ENCODE measurements at regions not wholly inside any gene's neighbourhood (a gene's known extent, or its start where the extent isn't known, plus 50 kb on each side); places are given as distances from the start of the nearest gene placed in this dataset.
"Not testable (repeated sequence)": the region's sequence is repeated elsewhere in the genome, so short reads cannot be mapped to it uniquely, and the experiment has no call there.

DNA sequence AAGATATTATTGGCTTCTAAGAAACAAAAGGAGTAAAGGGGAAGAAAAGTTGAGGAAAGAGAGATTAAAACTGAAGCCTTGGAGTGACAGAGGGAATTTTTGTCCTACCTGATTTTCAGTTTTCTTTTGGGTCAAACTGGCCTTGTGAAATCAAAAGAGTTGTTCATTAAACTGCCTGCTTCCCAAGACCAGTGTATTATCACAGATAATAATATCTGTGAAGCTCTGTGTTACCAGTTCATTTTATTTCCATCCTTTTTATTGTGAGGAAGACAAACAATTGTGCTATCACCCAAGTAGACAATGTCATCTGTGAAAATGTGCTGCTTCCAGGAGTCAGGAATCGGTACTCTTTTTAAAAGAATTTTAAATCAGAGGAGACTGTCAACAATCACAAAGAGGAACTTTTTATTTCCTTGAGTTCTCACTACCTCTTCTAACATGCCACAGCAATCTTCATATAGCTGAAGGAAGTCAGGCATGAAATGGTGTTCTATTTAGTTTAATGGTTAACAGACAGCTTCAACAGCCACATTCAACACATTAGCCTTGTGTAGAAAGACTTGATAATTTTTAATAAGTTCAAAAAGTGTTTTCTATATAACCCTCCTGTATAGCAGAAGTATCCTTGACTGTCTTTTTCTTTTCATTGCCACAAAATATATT, 554.8 kb downstream of the PIK3C3 start:
- intact Hi-C loops (cut with DNase I) = no loop called here
- no peak for DNase-seq (ENCODE audit: low spot score)

- intact Hi-C loops (cut with DNase I) = no loop called here
- DNase-seq (ENCODE audit: low spot score) = no peak
Observed at GRCh38 chr18:42510540-42510939, 555.5 kb downstream of the PIK3C3 start.

- no peak for DNase-seq (ENCODE audit: low spot score)
- intact Hi-C loops (cut with DNase I) = no loop called here
Observed at GRCh38 chr18:42513441-42513840, 558.4 kb downstream of the PIK3C3 start.

- no peak for DNase-seq (ENCODE audit: low spot score)
- intact Hi-C loops (cut with DNase I) = no loop called here
Observed at GRCh38 chr18:42514512-42514911, 559.5 kb downstream of the PIK3C3 start.

GRCh38 chr18:42517896-42518295, 562.9 kb downstream of the PIK3C3 start:
- intact Hi-C loops (cut with DNase I) = no loop called here
- DNase-seq (ENCODE audit: low spot score) = no peak

- DNase-seq (ENCODE audit: low spot score); intact Hi-C loops (cut with DNase I): not testable (repeated sequence)
Observed at GRCh38 chr18:42518331-42518730, 563.3 kb downstream of the PIK3C3 start.

DNA sequence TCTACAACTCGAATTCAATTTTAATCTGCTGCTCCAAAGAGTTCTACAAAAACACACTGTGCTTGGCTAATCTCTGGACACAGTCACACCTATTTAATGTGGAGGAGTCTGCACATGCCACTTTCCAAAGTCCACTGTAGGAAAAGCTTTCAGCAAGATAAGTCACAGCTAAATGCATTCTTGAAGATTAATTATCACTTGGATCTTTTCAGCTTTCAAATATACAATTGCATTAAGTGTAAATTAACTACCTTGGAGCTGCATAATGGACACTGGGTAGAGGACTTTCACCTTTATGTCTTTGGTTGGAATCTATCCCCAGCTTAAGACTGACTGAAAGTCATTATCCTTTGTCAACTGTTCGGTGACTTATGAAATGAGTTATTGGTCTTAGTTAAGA, 565.1 kb downstream of the PIK3C3 start:
- intact Hi-C loops (cut with DNase I) = no loop called here
- no peak for DNase-seq (ENCODE audit: low spot score)

DNA sequence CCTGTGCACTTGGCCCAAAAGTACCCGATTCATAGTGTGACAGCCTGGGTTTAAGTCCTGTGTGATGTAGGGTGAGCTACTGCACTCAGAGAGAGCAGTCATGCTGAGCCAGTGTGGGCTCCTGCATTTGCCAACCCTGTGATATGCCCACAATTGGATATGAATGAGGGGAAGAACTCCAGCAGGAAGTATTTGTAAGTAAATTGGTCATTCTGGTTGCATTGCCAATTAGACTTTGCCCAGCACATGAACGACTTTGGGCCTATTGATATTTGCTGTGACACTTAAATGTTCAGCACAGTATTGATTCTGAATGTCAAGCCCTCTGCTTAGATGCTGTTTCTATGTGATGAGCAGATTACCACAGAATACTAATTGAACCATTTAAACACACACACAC, 570.9 kb downstream of the PIK3C3 start:
- DNase-seq (ENCODE audit: low spot score) = no peak
- intact Hi-C loops (cut with DNase I) = no loop called here

DNA sequence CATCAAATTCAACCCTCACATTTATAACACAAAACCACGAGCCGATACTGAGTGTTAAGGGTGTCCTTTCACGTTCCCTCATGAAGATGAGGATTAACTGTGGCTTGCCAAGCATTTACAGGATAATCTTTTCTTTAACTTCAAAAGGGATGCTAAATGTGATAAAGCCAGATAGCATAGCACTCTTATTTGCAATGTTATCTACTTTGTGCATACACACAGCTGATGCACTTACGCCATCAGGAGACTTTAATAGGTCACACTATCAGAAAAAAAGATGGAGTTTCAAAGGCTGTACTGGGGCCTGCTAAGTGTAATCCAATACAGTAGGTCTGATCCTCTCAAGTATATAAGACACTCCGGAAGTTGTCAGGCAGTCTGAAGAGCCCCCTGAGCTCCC, 572.7 kb downstream of the PIK3C3 start:
- DNase-seq (ENCODE audit: low spot score) = no peak
- intact Hi-C loops (cut with DNase I) = no loop called here

DNA sequence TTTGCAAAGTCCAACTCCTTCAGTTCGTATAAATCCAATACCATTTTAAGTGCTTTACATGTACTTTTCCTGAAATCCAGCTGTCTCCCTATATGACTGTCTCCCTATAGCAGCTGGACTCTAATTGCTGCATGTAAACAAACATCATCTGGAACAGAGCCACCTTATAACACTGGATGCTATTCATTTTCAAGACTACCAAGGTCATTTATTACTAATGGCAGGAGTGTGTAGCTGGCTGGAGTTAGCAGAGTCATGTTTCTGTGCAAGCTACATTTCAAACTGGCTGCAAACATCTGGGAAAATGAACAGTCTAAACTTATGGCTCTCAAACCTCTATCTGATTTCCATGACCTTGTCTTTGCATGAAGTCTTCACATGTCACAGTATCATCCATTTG, 575.2 kb downstream of the PIK3C3 start:
- intact Hi-C loops (cut with DNase I) = no loop called here
- no peak for DNase-seq (ENCODE audit: low spot score)

- no peak for DNase-seq (ENCODE audit: low spot score)
- intact Hi-C loops (cut with DNase I) = no loop called here
Observed at GRCh38 chr18:42532119-42532518, 577.1 kb downstream of the PIK3C3 start.

DNA sequence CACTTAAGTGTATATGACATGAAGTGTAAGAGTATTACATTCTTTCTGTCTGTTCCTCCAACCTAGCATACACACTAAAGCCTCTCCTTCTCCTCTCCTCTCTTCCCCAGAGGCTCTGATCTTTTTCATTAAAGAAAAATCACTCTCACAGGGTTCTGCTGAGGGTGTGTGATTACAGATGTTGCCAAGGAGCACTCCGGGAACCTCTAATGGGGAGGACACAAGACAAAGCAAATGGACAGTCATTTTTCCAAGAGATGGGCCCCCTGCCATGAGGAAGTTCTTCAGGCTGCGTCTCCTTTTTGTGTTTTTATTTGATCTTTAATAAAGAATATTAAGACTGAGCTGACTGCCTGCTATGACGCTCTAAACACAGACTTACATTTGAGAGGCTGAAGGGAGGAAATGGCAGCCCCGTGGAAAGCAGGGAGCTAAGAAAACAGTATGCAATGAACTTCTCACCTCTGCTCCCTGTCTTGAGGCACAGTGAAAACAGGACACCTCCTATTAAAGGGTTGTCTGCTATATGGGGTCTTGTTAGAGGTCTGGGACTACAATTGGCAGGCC, 578.1 kb downstream of the PIK3C3 start:
- intact Hi-C loops (cut with DNase I) = no loop called here

DNA sequence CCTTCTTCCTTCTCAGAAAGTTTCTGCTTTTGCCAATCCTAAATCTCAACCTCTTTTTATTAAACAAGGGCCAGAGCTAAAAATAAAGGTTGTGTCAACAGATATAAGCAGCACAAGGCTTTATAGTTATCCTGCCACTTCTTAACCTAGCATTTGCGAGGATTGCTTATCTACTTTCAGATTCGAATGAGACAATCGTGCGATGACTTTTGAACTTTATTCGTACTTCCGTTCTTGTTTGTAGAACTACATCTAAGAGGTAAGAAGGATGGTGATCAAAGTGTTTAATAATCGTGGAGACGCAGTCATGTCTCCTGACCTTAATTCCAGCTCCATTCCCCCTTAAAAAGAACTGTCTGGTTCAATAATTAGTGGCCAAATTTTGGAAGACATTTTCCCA, 578.6 kb downstream of the PIK3C3 start:
- no peak for DNase-seq (ENCODE audit: low spot score)
- intact Hi-C loops (cut with DNase I) = no loop called here

More for the DNA sequence above, 578.1 kb downstream of the PIK3C3 start:
- no peak for DNase-seq (ENCODE audit: low spot score)

- no peak for DNase-seq (ENCODE audit: low spot score)
- intact Hi-C loops (cut with DNase I) = no loop called here
Observed at GRCh38 chr18:42534313-42534712, 579.3 kb downstream of the PIK3C3 start.

DNA sequence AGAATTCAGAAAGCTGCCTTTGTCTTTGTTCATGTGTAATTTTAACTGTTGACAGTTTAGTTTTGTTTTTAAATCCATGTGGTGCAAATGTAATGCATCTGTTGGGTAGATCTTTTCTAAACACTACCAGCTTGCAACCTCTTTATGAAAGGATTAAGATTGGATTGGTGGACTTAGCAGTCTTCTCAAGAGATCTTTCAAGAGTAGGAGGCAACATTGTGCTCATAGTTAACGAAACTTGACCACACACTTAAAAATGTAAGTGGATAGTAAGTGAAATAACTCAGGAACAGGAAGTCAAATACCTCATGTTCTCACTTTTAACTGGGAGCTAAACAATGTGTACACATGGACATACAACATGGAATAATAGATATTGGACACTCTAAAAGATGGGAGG, 579.0 kb downstream of the RIT2 start:
- DNase-seq (ENCODE audit: low spot score) = no peak
- intact Hi-C loops (cut with DNase I) = no loop called here

DNA sequence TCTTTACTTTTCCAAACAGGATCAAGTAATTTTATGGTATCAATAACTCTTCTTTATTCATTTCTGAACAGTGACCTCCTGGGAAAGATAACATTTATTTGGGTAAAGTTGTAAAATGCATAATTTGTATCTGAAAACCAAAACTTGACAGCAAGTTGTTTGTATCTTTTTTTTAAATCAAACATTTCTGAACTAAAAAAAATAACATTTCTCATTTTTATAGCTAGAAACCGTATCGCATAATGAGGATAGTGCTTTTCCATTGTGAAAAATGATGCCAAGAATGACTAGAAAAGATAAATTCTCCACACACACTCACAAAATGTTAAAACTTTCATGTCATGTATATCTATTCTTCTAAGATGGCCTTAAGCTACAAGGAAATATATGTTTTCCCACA, 578.2 kb downstream of the RIT2 start:
- DNase-seq (ENCODE audit: low spot score) = no peak
- intact Hi-C loops (cut with DNase I) = no loop called here

DNA sequence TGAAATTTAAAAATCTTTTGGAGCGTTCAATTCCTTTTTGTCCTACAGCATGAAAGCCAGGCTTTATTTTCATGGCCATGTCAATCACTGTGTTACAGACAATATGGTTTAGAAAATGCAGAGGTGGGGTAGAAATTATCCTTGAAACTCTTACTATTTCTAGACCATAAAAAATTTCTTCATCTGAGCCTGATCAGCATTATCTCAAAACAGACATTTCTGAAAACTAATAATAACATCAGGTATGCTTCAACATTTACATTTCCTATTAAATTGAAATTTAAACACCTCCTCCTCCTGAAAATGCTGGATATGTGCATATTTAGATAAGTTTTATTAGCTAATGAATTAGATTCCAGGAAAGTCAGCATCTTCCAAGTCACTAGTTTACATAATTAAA, 570.6 kb downstream of the RIT2 start:
- intact Hi-C loops (cut with DNase I) = no loop called here
- no peak for DNase-seq (ENCODE audit: low spot score)

DNA sequence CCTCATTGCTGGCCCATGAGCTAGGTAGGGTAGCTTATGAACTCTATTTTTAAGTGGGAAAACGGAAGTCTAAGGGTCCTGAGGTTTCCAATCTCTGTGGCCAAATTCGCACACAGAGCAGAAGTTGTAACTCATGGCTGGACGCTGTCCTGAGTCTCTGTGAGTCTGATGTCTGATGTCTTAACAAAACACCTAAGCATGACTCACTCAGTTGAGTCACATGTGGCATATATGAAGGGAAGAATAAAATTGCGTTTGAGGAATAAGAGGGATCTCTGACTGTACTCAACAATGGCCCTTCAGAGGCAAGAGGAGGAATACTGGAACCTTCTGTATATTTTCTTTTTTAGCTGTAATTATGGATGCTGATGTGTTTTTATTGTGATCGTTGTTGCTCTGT, 569.7 kb downstream of the RIT2 start:
- no peak for DNase-seq (ENCODE audit: low spot score)
- intact Hi-C loops (cut with DNase I) = no loop called here

DNA sequence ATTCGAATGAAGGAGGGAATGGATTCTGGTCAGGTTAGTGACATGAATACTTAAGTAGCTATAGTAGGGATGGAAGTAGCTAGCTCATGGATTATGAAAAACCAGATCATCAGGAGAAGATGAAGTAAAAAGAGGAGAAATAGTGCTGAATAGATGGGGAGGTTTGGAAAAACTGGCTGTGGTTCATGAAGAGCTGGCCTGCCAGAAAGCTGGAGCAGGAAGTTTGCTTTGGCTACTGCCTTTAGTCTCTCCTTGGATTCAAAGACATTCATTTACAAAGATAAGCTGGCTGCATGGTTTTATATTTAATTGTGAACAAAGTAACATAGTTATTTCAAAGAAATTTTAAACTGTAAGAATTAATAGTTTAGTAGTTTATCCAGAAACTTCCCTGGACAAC, 567.0 kb downstream of the RIT2 start:
- intact Hi-C loops (cut with DNase I) = no loop called here
- no peak for DNase-seq (ENCODE audit: low spot score)

- intact Hi-C loops (cut with DNase I) = no loop called here
Observed at GRCh38 chr18:42549596-42549995, 565.9 kb downstream of the RIT2 start.

DNA sequence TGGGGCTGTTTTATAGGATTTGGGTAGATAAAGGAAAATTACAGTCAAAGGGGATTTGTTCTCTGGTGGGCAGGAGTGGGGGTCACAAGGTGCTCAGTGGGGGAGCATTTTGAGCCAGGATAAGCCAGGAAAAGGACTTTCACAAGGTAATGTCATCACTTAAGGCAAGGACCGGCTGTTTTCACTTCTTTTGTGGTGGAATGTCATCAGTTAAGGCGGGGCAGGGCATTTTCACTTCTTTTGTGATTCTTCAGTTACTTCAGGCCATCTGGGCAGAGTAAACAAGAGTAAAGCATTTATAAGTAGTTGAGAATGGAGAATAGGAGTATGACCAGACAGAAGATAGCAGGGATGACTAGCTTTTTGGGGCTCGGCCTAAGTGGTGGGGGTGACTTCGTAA, 562.9 kb downstream of the RIT2 start:
- DNase-seq (ENCODE audit: low spot score); intact Hi-C loops (cut with DNase I): not testable (repeated sequence)

More at GRCh38 chr18:42549596-42549995, 565.9 kb downstream of the RIT2 start:
- no peak for DNase-seq (ENCODE audit: low spot score)

Measured in posterior vena cava (tissue), 2 donors.